Dedifferentiated amniotic fluid mesenchymal stem cell (primary cell): ENCODE measurements at regions not wholly inside any gene's neighbourhood (a gene's known extent, or its start where the extent isn't known, plus 50 kb on each side); places are given as distances from the start of the nearest gene placed in this dataset.

ENCODE experiments used
- DNase-seq: peaks from one replicate; pipeline ENCODE4 v3.0.0-alpha.2; 2016; ENCODE audit errors: extremely low spot score

GRCh38 chr2:217204358-217204757 is 344.5 kb upstream of the TNP1 start:
- no peak for DNase-seq

DNA sequence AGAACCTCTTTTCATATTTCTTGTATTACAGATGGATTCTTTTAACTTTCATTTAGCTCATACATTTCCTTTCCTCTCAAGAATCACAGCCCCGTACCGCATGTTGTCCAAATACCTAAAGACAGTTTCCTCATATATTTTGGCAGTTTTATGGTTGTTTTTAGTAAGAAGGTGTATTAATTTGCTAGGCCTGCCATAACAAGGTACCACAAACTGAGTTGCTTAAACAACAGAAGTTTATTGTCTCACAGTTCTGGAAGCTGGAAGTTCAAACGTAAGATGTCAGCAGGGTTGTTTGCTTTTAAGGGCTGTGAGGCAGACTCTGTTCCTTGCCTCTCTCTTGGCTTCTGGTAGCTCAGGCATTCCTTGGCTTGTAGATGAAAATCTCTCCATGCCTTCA is 343.2 kb upstream of the TNP1 start:
- no peak for DNase-seq

GRCh38 chr2:217199255-217199630 is 339.4 kb upstream of the TNP1 start:
- DNase-seq, result no peak

DNA sequence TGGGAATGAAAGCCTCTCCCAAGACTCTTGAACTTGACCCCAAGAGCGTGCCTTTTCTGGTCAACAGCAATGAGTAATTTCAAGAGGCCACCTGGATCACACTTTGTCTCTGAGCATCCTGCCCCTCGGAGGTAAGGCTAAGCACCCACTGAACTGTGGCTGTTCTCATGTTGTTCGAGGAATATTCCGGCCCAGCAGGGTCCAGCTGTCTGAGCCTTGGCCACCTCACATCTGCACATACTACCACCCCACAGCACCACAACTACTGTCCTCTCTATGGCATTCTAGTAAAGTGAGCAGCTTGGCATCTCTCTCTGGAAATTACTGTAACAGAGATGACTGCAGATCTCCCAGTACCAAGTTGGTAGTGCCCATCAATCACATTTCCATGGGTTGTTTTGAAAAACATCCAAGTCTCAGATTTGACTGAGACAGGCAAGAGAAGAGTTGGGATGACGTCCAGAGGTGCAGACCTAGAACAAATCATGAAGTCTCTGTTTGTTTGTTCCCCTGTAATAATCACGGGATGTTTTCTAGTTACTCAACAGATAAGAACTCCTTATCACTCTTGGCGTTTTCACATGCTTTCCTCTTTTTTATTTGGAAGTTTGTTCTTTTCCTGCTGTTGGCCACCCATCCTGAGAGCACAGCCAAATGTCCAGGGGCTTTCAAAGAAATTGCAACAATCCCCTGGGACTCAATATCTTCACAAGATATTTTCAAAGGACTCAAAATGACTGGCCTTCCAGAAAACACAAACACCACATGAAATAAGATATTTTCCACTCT is 336.0 kb upstream of the TNP1 start:
- DNase-seq, result no peak

DNA sequence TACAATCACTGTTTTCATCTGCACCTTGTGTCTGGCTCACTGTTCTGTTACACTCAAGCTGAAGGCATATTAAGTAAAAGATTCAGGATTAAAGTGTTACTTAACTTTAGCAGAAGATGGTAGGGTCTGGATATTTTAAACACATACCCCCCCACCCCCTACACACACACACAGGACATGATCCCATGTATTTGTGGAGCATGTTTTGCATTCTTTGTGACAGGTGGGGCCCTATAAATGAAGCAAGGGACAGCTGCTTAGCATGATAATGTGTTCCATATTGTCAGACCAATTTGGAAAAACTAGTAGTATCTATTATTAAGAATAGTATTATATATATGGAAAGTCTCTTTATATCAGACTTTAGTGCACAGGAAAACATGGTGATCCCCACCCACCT is 335.2 kb upstream of the TNP1 start:
- DNase-seq, result no peak

GRCh38 chr2:217193431-217194340 is 333.8 kb upstream of the TNP1 start:
- DNase-seq, result no peak

- no peak for DNase-seq
Observed at GRCh38 chr2:217192366-217192765, 332.5 kb upstream of the TNP1 start.

- DNase-seq, result no peak
Observed at GRCh38 chr2:217189747-217190146, 329.9 kb upstream of the TNP1 start.

- no peak for DNase-seq
Observed at GRCh38 chr2:217189131-217189530, 329.3 kb upstream of the TNP1 start.

GRCh38 chr2:217186668-217187159 is 326.9 kb upstream of the TNP1 start:
- DNase-seq, result no peak

DNA sequence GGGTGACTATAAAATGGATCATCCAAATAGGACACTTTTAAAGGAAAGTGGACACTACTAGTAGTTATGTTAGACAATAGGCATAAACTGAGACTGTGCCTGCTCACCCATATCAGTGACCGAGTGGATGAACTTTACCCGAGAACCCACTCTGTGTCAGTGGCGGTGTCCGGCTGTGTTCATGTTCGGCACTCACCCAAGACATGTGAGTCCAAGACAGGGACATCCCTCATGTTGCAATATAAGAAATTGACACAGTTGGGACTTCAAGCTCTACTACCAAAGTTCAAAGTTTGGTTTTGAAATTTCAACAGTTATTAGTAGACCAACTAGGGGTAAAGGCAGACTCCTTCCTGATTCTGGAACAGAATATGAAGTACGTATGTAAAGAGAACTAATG is 326.3 kb upstream of the TNP1 start:
- DNase-seq, result no peak

DNA sequence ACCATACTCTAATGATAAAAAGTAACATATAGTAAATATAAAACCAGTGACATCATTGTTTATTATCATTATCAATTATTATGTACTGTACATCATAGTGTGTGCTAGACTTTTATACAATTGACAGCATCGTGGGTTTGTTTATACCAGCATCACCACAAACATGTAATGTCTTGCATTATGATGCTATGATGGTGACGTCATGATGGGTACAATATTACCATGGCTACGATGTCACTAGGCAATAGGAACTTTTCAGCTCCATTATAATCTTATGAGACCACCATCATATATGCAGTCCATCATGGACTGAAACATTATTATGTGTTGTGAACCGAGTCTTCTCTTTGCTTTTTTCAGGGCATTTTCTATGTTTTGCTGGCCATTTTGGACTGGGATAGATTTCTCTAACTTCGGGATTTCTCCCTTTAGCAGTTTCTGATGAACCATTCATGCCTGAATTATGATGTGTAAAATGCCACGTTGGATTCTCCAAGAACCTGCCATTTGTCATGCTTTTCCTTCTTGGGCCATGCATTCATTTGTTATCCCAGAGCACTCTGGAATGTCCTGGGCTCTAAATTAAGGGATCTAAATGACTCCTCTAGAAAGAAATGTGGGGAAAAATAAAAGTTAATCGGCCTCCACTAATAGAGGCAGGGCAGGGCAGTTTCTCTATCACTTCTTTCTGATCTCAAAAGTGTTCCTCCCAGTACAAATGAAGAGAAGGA is 325.6 kb upstream of the TNP1 start:
- DNase-seq, result no peak

- DNase-seq, result no peak
Observed at GRCh38 chr2:217184242-217184641, 324.4 kb upstream of the TNP1 start.

DNA sequence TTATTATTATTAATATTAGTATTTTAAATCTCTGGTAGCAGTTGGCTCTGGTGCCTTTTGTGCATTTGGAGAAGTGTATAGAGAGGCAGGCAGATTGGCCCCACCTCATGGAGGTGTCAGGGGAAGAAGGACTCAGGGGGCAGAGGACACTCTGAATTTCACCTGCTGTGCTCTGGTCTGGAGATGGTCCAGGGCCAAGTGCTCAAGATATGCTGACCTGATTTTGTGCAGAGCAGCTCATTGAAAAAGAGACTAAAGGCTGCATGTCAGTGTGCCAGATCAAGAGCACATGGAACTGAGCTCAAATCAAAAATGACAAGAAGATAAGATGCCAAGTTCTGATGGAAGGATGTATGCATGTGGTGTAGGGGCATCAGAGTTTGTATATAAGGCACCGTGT is 323.6 kb upstream of the TNP1 start:
- DNase-seq, result no peak

DNA sequence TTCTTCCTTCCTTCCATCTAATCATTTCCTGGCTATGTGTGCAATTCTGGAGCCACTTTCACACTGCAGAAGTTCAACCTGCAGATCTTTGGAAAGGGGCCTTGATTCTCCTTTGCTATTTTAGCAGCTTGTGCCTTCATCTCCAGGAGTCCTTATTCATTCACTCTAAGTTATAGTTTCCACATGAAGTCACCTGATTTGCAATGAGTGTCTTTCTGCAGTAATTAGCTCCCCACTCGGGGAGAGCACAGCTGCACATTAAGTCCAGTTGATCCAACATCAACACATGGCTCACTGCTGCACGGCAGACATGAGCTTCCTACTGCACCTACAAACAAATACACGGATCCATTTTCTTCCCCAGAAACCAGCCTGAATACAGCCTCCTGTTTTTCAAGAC is 323.1 kb upstream of the TNP1 start:
- no peak for DNase-seq

DNA sequence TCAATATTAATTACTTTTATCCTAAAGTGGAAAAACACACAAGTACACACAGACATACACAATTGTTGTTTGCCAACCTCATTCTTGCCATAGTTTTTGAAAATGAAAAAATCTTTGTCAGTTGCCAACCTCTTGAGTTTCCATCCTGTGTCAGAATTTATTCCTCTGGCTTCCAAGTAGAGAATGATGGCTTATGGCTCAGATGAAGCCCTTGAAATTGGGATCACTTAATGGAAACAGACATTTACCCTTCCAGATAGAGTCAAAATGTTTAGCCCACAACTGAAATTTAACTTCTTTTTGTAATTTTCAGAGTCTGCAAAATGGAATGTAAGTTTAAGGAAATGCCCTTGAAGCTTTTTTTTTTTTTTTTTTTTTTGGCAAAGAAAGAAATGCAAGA is 321.6 kb upstream of the TNP1 start:
- no peak for DNase-seq

GRCh38 chr2:217179854-217180253 is 320.0 kb upstream of the TNP1 start:
- DNase-seq, result no peak

DNA sequence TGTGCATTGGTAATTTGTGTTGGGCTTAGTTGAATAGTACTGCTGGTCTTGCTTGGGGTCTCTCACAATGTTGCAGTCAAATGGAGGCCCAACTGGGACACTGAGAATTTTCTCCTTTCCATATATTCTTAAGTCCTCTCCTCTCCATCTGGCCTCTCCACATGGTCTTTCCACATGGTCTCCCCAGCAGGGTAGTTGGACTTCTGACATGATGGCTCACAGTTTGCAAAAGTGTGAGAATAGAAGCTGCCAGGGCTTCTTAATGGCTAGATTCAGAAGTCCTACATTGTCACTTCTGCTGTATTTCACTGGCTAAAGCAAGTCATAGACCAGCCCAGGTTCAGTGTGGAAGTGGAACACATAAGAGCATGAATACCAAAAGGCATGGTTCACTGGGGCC is 318.5 kb upstream of the TNP1 start:
- DNase-seq, result no peak

DNA sequence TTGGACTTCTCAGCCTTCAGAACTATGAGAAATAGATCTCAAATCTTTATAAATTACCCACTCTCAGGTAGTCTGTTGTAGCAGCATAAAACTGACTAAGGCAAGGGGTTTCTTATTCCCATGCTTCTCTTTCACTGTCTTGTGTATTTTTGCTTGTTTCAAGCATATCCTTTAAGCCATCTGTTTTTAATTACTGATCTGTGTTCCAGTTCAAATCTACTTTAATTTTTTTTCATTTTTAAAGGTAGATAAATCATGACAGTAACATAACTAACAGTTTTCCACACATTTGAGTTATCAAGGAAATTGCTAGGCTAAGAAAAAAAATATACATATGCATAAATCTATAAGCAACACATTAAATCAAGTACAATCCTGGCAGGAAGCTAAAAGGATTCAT is 317.9 kb upstream of the TNP1 start:
- DNase-seq, result no peak

DNA sequence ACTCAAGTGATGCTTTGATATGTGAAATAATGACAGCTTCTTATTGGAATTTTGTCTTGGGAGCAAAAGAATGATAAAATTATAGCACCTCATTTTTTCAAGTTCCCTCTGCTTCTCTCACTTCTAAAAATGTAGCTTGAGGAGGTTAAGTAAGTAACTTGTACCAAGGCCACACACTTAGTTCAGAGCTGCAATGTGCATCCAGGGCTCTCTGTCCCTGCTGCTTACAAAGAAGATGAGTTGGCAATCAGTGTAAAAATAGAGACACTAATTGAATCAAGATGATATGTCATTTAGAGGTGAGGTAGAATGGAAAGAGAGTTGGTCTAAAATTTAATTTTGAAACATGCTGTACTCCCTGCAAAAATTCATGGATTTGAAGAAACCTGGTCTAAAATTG is 312.0 kb upstream of the TNP1 start:
- DNase-seq, result no peak

DNA sequence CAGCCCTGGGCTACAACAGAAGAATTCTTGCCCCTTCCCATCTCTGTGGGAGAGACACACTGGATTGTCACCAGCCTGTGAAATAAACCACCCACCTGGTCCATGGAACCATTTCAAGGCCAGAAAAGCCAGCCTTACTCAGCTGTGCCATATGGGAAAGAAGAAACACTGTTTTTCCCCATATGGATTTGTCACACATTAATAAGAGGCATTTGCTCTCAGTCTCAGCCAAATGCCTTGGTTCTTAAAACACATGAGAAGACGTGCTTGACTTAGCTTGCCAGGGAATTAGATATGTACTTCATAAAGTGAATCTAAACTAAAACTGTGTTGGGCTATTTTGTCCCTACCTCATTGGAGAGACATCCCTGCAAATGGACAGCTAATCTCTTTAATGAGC is 308.6 kb upstream of the TNP1 start:
- no peak for DNase-seq

DNA sequence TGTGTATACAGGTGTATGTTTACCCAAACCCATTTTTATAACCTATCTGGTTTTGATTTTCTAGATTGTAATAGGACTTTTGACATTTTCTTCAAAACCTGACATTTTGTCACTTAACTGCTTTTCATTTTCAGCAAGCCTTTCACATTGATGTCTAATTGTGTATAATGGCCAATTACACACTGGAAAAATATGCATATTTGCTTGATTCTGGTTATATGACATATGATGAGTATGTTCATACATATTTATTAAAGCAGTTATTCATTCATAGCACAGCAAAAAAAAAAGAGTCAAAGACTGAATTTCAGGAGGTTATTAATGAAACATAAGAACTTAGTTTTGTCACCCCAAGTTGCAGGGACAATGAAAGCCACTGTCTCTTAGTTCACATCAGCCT is 307.7 kb upstream of the TNP1 start:
- no peak for DNase-seq
